ENCODE measurements at regions not wholly inside any gene's neighbourhood (a gene's known extent, or its start where the extent isn't known, plus 50 kb on each side); places are given as distances from the start of the nearest gene placed in this dataset.

DNA sequence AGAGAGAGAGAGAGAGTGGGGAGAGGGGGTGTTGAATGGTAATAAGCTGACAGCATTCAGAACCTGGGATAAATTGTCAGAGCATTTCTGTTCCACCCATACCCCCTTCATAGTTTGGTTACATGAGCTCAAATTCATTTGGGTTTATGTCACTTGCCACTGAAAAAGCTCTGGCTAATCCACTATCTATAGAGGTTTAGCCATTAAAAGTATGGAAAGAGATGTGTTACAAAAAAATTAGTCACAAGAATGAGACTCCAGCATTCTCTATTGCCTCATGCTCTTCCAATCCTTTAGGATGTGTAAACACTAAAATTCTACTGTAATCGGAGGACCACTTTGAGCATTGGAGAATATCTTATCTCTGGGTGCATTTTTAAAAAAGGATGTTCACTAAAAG lies 297.6 kb upstream of the TCF21 start:
- intact Hi-C loops (cut with DNase I) = no loop called here
- TF ChIP-seq, protein P1, sequence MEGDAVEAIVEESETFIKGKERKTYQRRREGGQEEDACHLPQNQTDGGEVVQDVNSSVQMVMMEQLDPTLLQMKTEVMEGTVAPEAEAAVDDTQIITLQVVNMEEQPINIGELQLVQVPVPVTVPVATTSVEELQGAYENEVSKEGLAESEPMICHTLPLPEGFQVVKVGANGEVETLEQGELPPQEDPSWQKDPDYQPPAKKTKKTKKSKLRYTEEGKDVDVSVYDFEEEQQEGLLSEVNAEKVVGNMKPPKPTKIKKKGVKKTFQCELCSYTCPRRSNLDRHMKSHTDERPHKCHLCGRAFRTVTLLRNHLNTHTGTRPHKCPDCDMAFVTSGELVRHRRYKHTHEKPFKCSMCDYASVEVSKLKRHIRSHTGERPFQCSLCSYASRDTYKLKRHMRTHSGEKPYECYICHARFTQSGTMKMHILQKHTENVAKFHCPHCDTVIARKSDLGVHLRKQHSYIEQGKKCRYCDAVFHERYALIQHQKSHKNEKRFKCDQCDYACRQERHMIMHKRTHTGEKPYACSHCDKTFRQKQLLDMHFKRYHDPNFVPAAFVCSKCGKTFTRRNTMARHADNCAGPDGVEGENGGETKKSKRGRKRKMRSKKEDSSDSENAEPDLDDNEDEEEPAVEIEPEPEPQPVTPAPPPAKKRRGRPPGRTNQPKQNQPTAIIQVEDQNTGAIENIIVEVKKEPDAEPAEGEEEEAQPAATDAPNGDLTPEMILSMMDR (IDR thresholded peaks at IDR 0.05) = no peak
- DNase-seq (ENCODE audit: low spot score in 2 of 2) = no peak
- Histone ChIP-seq H3K9me3 (no peaks in the 10 kb centered on the region), H3K27ac (no peak overlapping the region), H3K27me3 (no peaks in the 10 kb centered on the region), H3K4me3 (no peak overlapping the region), H3K36me3 (no peaks in the 10 kb centered on the region), H3K4me1 (no peaks in the 10 kb centered on the region)

DNA sequence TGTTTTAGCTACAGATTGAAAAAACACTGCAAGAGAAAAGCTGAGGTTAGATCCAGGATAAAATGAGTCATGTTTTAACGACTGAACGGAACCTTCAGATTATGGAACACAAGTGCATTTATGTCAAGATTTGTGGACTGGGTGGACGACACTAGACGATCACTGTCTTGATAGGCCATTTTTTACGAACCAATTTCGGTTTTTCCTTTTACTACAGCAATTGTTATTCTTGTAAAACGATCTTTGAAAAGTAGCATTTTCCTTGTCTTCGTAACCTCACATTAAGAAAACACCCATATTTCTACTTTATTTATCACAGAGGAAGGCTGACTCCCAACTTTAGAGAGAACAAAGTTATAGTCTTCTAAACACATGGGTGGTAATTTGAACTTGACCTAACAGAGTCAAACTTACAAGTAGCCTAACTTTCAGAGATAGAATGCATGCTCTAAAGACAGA lies 294.2 kb upstream of the TCF21 start:
- TF ChIP-seq, protein P1 (IDR thresholded peaks at IDR 0.05) = no peak
- no peaks in the 10 kb centered on the region for H3K9me3 ChIP-seq
- H3K27ac ChIP-seq = no peak overlapping the region
- intact Hi-C loops (cut with DNase I) = no loop called here
- H3K27me3 ChIP-seq = no peaks in the 10 kb centered on the region
- H3K36me3 ChIP-seq = no peaks in the 10 kb centered on the region
- no peak overlapping the region for H3K4me3 ChIP-seq
- no peaks in the 10 kb centered on the region for H3K4me1 ChIP-seq
- DNase-seq (ENCODE audit: low spot score in 2 of 2) = no peak

DNA sequence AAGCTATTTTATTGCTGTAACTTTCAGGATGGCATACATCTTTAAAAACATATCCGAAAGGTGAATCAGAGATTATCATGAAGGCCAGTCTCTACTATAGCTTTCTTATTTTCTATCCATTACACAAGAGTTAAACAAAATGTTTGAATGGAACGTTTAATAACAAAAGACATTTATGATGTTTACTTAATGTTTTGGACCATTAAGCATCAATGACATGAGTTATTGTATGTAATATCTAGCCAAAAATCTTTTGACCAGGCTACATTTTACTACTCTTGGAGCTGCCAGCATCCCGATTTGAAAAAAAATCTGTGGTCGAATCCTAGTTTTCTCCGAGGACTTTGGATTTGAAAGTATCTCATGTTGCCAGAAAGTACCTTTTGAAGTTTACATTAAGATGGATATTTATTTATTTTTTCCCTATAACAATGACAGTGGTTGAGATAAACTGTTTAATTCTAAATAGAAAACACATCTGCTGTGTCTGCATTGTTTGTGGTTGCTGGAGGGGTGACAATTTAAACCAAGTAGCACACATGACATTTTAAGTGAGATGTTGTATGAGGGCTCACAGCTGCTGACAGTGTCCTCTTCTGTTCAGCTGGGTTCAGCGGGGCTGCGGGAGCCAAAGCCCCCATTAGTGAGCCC lies 293.7 kb upstream of the TCF21 start:
- intact Hi-C loops (cut with DNase I) = no loop called here
- Histone ChIP-seq H3K27me3 (no peaks in the 10 kb centered on the region), H3K4me1 (no peaks in the 10 kb centered on the region), H3K9me3 (no peaks in the 10 kb centered on the region), H3K27ac (no peak overlapping the region), H3K4me3 (no peak overlapping the region), H3K36me3 (no peaks in the 10 kb centered on the region)
- DNase-seq (ENCODE audit: low spot score in 2 of 2) = no peak
- TF ChIP-seq, protein P1 (IDR thresholded peaks at IDR 0.05) = no peak

DNA sequence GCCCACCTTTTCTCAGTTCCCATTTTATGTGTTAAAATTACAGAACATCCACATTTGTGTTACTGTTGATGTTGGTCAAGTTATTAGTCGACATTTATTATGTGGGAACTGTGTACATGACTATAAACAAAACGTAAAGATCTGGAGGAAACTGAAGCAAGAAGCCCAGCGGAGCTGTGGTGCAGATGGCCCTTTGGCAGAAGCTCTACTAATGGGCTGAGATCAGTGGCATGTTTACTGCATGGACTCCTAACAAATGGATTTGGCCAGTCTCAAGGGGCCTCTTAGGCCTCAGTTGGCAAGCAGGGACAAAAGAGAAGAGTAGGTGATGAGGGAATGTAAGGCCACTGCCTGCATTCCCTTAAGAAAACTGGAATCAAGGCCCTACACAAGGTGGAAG lies 282.1 kb upstream of the TCF21 start:
- intact Hi-C loops (cut with DNase I) = no loop called here
- Histone ChIP-seq H3K4me1 (no peaks in the 10 kb centered on the region), H3K36me3 (no peaks in the 10 kb centered on the region), H3K9me3 (no peaks in the 10 kb centered on the region), H3K27me3 (no peaks in the 10 kb centered on the region), H3K4me3 (no peak overlapping the region), H3K27ac (no peak overlapping the region)
- DNase-seq (ENCODE audit: low spot score in 2 of 2) = no peak
- TF ChIP-seq, protein P1 (IDR thresholded peaks at IDR 0.05) = no peak

DNA sequence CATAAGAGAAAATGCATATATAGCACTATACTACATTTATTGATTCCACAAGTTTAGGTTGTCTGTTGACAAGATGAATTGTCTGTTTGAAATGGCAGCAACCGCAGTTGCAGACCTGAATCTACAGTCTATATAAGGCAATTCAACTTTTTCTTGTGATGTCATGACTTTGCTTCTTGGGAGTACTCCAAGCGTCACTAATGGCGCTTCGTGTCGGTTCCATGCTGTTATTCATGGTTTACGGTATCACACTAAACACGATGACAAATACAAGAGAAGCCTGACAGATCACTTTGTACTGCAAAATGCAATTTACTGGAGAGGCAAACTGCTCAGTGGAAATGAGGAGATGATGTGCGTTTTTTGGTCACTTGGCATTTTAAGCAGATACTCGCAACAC lies 280.3 kb upstream of the TCF21 start:
- Histone ChIP-seq H3K27me3 (no peaks in the 10 kb centered on the region), H3K4me3 (no peak overlapping the region), H3K9me3 (no peaks in the 10 kb centered on the region), H3K4me1 (no peaks in the 10 kb centered on the region), H3K36me3 (no peaks in the 10 kb centered on the region), H3K27ac (no peak overlapping the region)
- no peak for DNase-seq (ENCODE audit: low spot score in 2 of 2)
- TF ChIP-seq, protein P1 (IDR thresholded peaks at IDR 0.05) = no peak
- intact Hi-C loops (cut with DNase I) = no loop called here

All from ascending aorta (tissue), 2 donors.